Mammary epithelial cell (primary cell): ENCODE measurements at regions not wholly inside any gene's neighbourhood (a gene's known extent, or its start where the extent isn't known, plus 50 kb on each side); places are given as distances from the start of the nearest gene placed in this dataset.

Experiments used
- CTCF ChIP-seq, 2 donors: IDR thresholded peaks in 1 of 2; conservative IDR thresholded peaks in 1 of 2; 2 replicates each; pipeline ENCODE4 v1.5.1; 2011 to 2012; ENCODE audit warnings: inconsistent platforms in 2 of 2, low read length in 2 of 2, mild to moderate bottlenecking in 2 of 2, control low read depth in 1 of 2, low read depth in 1 of 2; ENCODE audit not compliant: insufficient read depth in 1 of 2; ENCODE audit errors: extremely low read depth in 1 of 2
- EZH2 ChIP-seq: IDR thresholded peaks from 2 replicates; pipeline ENCODE4 v1.6.1; 2012; ENCODE audit warnings: low read length, inconsistent platforms, borderline replicate concordance

GRCh38 chr3:115292677-115293165 lies 145.6 kb upstream of the ZBTB20 start:
- no peak for TF ChIP-seq CTCF (conservative IDR thresholded peaks at IDR 0.05 in 1 of 2, IDR thresholded peaks at IDR 0.05 in 1 of 2; ENCODE audit: extremely low read depth in 1 of 2, insufficient read depth in 1 of 2, low read depth in 1 of 2, low read length in 2 of 2)
- no peak for TF ChIP-seq EZH2
